Muscle of back (tissue), 3 donors: ENCODE measurements at regions not wholly inside any gene's neighbourhood (a gene's known extent, or its start where the extent isn't known, plus 50 kb on each side); places are given as distances from the start of the nearest gene placed in this dataset.

Experiments used
- DNase-seq, 3 donors: peaks; one replicate each; pipeline versions ENCODE4 v3.0.0 to v3.0.0-alpha.2; 2013

GRCh38 chr15:87357637-87358313, 898.8 kb downstream of the NTRK3 start:
- no peak for DNase-seq

GRCh38 chr15:87355946-87356345, 900.6 kb downstream of the NTRK3 start:
- no peak for DNase-seq

GRCh38 chr15:87354661-87355410, 901.7 kb downstream of the NTRK3 start:
- peak in 1 of 3 donors; percentile 40 for DNase-seq

DNA sequence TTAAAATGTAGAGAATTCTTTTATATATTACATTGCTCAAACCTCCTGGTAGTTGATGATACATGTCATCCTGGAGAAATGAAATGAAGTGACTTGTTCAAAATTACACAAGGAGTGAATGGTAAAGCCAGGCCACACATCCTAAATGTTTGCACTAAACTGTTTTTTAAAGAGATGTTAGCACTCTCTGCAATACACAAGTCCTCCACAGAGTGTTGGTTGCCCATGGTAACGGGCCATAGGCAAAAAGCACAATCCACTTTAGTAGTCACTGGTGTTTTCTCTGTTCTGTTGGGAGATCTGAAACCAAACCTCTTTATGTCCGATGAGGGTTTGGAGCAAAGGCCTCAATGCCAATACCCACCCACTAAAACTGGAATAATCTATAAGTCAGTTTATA, 907.4 kb downstream of the NTRK3 start:
- no peak for DNase-seq

DNA sequence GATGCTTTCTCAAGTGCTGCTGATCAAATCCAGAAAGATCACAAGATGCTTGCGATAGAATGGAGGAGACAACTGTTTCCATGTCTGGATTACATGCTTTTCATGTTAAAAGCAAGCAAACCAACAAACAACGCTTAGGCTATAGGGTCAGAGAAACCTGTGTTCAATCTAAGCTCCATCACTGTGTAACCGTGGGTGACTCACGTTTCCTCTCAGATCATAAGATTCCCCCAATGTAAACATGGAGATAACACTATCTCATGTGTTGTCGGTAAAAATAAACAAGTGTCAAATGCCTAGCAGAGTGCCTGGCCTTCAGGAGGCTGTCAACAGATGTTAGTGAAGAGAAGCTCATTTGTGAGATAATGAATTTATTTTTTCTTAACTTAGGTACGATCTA, 907.8 kb downstream of the NTRK3 start:
- no peak for DNase-seq

DNA sequence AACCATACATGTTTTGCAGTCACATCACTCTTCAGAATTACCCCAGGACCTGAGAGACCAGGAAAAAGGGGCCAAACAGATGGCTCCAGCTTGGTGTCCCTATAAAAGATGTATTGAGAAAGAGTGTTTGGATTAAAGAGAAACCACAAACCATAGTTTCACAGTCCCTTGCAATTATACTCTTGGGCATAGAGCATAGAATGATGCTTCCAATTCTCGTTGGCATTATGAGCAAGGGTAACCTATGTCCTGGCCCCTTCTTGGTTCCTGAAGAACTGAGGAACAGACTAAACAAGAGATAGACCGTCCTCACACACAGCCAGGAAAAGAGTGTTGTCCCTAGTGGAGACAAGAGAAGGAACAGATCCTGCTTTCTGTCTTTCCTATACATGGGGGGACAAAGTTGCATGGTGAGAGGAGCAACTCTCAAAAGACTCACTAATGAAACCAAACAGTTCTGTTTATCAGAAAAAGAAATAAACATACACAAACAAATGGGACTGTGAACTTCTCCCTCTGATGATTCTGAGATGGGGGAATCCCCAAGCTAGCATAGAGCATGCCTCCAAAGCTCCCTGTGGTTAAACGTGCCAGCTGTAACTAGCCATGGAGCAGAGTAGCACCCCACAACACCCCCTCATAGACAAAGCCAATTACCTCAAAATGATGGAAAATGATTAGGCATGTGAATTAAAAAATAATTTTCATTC, 908.6 kb downstream of the NTRK3 start:
- no peak for DNase-seq

DNA sequence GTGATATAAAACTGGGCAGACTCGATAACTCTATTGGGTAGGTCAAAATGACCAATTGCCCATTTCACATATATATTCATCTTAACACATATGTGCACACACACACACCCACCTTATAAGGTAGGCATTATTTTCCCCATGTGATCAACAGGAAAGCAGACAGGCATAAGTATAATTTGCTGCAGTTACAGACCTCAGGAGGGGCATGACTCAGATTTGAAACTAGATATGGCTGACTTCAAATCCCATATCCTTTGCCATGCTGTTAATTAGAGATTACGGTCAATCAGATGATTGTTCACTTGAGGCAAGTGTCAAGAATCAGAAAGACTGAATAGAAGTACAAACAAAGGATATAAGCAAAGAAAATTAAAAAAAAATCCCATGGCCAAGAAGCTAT, 910.6 kb downstream of the NTRK3 start:
- no peak for DNase-seq

- DNase-seq, result peak in 2 of 3 donors; percentile 0 to 8
Measured at GRCh38 chr15:87343966-87344365, 912.6 kb downstream of the NTRK3 start.

- DNase-seq, result no peak
Measured at GRCh38 chr15:87340370-87340769, 916.2 kb downstream of the NTRK3 start.

DNA sequence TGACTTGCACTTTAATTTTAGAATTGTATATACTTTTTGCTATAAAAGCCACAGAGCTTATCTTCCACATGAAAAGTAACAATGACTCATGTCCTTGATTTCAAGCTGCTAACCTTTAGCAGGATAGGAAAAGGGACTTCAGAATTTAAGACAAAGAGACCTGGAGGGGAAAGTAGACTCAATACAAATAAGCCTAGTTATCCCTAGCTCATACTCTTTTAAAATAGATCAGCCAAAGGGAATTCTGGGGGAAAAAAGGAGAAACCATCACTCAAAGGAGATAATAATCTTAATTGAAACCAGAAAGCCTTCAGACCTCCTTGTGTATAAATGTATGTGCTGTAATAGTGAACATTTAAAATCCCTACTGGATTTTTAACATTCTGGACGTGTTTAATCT, 930.3 kb downstream of the NTRK3 start:
- DNase-seq, result no peak

- DNase-seq, result no peak
Measured at GRCh38 chr15:87322870-87323269, 933.7 kb downstream of the NTRK3 start.

DNA sequence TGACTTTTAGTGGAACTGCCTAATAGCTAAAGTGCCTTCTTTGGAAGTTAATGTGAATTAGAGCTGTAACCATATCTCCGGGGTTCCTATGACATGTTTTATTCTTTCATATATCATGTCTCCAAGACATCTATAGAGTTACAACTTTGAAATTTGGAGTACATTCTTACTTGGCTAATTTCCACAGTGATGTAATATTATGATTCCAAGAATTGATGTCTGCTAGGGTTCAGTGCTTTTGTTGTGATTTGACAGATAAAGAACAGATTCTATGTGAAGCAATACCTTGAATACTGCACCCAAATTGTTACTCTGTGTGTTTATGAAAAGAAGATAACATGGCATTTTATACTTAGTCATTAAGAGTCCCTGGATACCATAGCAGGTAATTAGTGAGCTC, 934.3 kb downstream of the NTRK3 start:
- DNase-seq, result no peak

- DNase-seq, result no peak
Measured at GRCh38 chr15:87317900-87318299, 938.6 kb downstream of the NTRK3 start.

DNA sequence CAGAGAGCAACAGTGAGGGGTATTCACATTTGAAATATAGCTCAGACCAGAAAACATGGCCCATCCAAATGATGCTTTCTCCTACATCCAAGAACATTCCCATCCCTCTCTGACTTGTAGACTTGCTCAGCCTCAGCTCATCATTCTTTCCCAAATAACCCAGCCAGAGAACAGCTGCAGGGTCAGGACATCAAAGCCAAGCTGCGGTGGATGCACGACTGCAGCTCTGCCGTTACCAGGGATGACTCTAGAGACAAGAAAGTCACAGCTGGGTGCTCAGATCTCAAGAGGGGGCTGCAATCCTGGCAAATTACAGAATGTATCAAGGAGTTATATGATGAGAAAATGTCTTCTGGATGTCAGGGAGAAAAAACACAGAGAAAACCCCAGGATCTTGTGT, 944.3 kb downstream of the NTRK3 start:
- DNase-seq, result peak in 1 of 3 donors; percentile 1

DNA sequence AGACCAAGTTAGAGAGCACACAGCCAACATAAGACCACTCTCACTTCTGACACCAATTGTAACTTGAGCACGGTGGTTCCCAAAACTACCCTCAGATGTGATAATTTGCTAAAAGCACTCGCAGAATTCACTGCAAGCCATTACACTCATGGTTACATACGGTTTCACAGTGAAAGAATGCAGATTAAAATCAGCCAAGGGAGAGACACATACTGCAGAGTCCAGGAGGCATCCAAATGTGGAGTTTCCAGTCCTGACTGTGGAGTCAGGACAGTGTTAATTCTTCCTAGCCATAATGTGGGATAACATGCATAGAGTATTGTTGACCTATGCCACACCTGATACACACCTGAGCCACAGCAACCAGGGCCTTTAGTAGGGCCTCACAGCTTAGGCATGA, 956.4 kb downstream of the NTRK3 start:
- DNase-seq, result no peak

GRCh38 chr15:87294854-87295253, 961.7 kb downstream of the NTRK3 start:
- no peak for DNase-seq

DNA sequence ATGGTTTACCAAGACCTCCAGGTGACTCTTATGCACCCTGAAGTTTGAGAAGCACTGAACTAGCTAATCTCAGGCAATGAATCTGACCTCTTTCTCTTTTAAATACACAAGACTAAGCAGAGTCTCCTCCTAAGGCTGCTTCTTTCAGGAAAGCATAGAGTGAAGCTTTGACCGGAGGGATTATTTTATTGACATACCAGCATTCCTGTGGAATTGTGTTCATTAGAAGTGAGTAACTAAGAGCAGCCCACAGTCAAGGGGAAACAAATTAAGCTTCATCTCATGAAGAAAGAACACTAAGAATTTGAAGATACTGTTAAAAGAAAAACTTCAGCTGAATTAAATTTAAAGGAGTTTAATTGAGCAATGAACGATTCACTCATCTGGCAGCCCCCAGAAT, 963.5 kb downstream of the NTRK3 start:
- DNase-seq, result no peak

GRCh38 chr15:87287156-87287555, 969.4 kb downstream of the NTRK3 start:
- DNase-seq, result peak in 2 of 3 donors; percentile 1 to 70

- DNase-seq, result no peak
Measured at GRCh38 chr15:87269566-87269965, 987.0 kb downstream of the NTRK3 start.

- DNase-seq, result no peak
Measured at GRCh38 chr15:87268675-87269074, 987.9 kb downstream of the NTRK3 start.

GRCh38 chr15:87267798-87268197, 988.7 kb downstream of the NTRK3 start:
- DNase-seq, result peak in 1 of 3 donors; percentile 85

DNA sequence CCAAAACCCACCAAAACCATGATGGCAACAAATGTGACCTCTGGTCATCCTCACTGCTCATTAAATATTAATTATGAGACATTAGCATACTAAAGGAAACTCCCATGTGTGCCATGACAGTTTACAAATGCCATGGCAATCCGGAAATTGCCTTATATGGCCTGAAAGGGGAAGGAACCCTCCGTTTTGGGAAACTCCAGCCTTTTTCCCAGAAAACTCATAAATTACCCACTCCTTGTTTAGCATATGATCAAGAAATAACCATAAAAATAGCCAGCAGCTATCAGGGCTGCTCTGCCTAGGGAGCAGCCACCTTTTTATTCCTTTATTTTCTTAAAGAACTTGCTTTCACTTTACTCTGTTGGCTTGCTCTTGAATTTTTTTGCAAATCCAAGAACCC, 992.7 kb downstream of the NTRK3 start:
- no peak for DNase-seq

GRCh38 chr15:87263296-87263695, 993.2 kb downstream of the NTRK3 start:
- DNase-seq, result no peak
